ENCODE measurements at regions not wholly inside any gene's neighbourhood (a gene's known extent, or its start where the extent isn't known, plus 50 kb on each side); places are given as distances from the start of the nearest gene placed in this dataset.

DNA sequence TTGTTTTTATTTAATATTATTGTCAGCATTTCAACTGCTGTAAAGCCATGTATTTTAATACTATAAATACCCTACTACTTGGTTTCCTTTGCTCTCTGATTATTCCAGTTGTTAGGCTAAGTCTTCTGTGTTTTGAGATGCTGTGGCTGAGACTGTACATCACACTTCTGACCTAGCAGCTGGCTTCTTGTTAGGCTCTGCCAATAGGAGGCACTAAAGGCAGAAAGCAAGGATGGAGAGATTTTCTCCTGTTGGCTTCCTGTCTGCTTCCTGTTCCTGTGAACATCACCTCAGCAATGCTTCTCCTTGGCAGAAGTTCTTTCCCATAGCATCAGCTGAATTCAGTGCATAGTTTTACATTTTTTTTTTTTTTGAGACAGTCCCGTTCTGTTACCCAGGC is 68.3 kb upstream of the YPEL5 start:
- Histone ChIP-seq H3K4me1 (no peaks in the 10 kb centered on the region), H3K36me3 (no peaks in the 10 kb centered on the region), H3K27me3 (peaks cover 0 to 14% of the 10 kb centered on the region in 2 donors), H3K4me3 (no peak overlapping the region), H3K27ac (no peak overlapping the region), H3K9me3 (no peaks in the 10 kb centered on the region)
- DNase-seq (ENCODE audit: low spot score in 2 of 2) = no peak
- 77 to 86% methylated on average over 1 of the region's 1 CpG for WGBS, 2 donors
- TF ChIP-seq, protein P1, sequence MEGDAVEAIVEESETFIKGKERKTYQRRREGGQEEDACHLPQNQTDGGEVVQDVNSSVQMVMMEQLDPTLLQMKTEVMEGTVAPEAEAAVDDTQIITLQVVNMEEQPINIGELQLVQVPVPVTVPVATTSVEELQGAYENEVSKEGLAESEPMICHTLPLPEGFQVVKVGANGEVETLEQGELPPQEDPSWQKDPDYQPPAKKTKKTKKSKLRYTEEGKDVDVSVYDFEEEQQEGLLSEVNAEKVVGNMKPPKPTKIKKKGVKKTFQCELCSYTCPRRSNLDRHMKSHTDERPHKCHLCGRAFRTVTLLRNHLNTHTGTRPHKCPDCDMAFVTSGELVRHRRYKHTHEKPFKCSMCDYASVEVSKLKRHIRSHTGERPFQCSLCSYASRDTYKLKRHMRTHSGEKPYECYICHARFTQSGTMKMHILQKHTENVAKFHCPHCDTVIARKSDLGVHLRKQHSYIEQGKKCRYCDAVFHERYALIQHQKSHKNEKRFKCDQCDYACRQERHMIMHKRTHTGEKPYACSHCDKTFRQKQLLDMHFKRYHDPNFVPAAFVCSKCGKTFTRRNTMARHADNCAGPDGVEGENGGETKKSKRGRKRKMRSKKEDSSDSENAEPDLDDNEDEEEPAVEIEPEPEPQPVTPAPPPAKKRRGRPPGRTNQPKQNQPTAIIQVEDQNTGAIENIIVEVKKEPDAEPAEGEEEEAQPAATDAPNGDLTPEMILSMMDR (IDR thresholded peaks at IDR 0.05) = no peak
- no peak for TF ChIP-seq EP300 (IDR thresholded peaks at IDR 0.05)
- no peak for TF ChIP-seq POLR2A (IDR thresholded peaks at IDR 0.05)

DNA sequence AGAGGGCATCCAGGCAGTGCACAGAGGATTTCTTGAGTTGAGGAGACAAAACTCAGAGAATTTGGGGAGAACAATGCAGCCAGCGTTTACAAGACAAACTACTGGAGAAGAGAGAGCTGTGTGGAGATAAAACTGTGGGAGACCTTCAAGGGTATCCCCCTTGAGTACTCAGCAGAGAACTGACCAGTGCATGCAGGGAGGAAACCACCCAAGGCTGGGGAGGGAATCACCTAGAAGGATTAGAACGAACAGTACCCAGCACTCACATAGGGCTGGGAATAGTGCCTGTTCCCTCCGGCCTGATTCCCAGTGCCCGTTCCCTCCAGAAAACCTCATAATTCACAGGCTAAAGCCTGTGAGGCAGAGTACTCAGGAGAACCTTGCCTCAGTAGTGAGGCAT is 61.9 kb upstream of the YPEL5 start:
- DNase-seq (ENCODE audit: low spot score in 2 of 2) = no peak
- no peak overlapping the region for H3K4me3 ChIP-seq
- H3K36me3 ChIP-seq = no peaks in the 10 kb centered on the region
- H3K4me1 ChIP-seq = no peaks in the 10 kb centered on the region
- H3K27ac ChIP-seq = no peak overlapping the region
- H3K9me3 ChIP-seq = no peaks in the 10 kb centered on the region
- TF ChIP-seq POLR2A (IDR thresholded peaks at IDR 0.05) (no peak), EP300 (IDR thresholded peaks at IDR 0.05) (no peak)
- TF ChIP-seq, protein P1 (IDR thresholded peaks at IDR 0.05) = no peak
- 72 to 76% methylated on average over 4 of the region's 4 CpGs for WGBS, 2 donors
- peaks cover 0 to 18% of the 10 kb centered on the region in 2 donors for H3K27me3 ChIP-seq

DNA sequence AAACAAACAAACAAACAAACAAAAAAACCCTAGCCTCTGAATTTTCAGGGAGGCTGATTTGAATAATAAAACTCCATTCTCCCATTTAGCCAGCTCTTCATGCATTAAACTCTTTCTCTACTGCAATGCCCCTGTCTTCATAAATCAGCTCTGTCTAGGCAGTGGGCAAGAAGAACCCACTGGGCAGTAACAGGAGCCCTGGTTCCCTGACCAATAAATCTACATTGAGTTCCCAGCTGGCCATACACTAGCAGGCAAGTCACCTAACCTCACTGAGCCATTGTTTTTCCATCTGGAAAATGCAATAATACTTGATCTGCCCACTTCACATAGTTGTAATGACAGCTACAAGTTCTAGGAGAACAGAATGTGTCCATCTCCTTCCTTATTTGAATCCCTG is 57.6 kb upstream of the YPEL5 start:
- no peaks in the 10 kb centered on the region for H3K4me1 ChIP-seq
- H3K9me3 ChIP-seq = no peaks in the 10 kb centered on the region
- no peak for DNase-seq (ENCODE audit: low spot score in 2 of 2)
- no peak overlapping the region for H3K27ac ChIP-seq
- no peak overlapping the region for H3K4me3 ChIP-seq
- H3K27me3 ChIP-seq = peaks cover 0 to 55% of the 10 kb centered on the region in 2 donors
- H3K36me3 ChIP-seq = no peaks in the 10 kb centered on the region
- TF ChIP-seq, protein P1 (IDR thresholded peaks at IDR 0.05) = no peak
- TF ChIP-seq POLR2A (IDR thresholded peaks at IDR 0.05) (no peak), EP300 (IDR thresholded peaks at IDR 0.05) (no peak)

DNA sequence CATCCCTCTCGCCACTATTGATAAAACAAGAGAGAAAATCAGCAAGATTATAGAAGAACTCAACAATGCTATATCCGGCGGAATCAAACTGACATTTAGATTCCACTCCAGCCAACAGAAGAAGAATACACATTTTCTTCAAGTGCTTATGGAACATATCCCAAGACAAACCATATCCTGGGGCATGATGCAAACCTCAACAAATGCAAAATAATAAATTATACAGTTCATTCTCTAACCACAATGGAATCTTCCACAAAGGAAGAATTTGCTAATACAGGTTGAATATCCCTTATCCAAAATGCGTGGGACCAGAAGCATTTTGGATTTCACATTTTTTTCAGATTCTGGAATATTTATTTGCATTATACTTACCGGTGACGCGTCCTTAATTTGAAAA is 51.4 kb upstream of the YPEL5 start:
- no peaks in the 10 kb centered on the region for H3K36me3 ChIP-seq
- no peaks in the 10 kb centered on the region for H3K9me3 ChIP-seq
- no peak overlapping the region for H3K27ac ChIP-seq
- 89% methylated on average over 7 of the region's 7 CpGs for WGBS, 2 donors
- no peaks in the 10 kb centered on the region for H3K4me1 ChIP-seq
- H3K27me3 ChIP-seq = peaks cover 0 to 32% of the 10 kb centered on the region in 2 donors
- TF ChIP-seq POLR2A (IDR thresholded peaks at IDR 0.05) = no peak
- no peak for TF ChIP-seq EP300 (IDR thresholded peaks at IDR 0.05)
- TF ChIP-seq, protein P1 (IDR thresholded peaks at IDR 0.05) = no peak
- no peak for DNase-seq (ENCODE audit: low spot score in 2 of 2)
- no peak overlapping the region for H3K4me3 ChIP-seq

DNA sequence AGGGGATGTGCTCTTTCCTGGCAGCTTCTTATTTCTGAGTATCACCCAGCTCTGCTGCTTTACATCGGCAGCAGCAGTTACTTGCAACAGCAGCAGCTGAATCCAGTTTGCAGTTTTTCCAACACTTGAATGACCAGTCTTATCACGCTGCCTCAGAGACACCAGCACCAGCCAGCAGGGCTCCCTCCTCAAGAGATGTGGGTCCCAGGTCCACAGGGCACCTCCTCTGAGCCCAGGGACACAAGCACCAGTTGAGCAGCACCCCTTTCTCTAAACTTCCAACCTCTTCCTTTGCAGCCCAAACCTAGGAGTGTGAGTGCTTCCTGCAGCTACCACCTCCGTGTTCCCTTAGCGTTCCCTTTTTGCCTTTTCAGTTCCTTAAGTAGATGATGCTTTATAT is 50.4 kb upstream of the YPEL5 start:
- Histone ChIP-seq H3K4me1 (no peaks in the 10 kb centered on the region), H3K27me3 (peaks cover 0 to 23% of the 10 kb centered on the region in 2 donors), H3K4me3 (no peak overlapping the region), H3K36me3 (no peaks in the 10 kb centered on the region), H3K27ac (no peak overlapping the region), H3K9me3 (no peaks in the 10 kb centered on the region)
- DNase-seq (ENCODE audit: low spot score in 2 of 2) = no peak
- TF ChIP-seq, protein P1 (IDR thresholded peaks at IDR 0.05) = no peak
- TF ChIP-seq EP300 (IDR thresholded peaks at IDR 0.05) (no peak), POLR2A (IDR thresholded peaks at IDR 0.05) (no peak)
- WGBS, 2 donors = 67 to 71% methylated on average over 4 of the region's 4 CpGs

Data from tibial nerve (tissue), 4 donors.